ENCODE measurements at regions not wholly inside any gene's neighbourhood (a gene's known extent, or its start where the extent isn't known, plus 50 kb on each side); places are given as distances from the start of the nearest gene placed in this dataset.
"Not testable (repeated sequence)": the region's sequence is repeated elsewhere in the genome, so short reads cannot be mapped to it uniquely, and the experiment has no call there.

GRCh38 chr1:219863816-219864215 is 64.5 kb downstream of the SLC30A10 start:
- DNase-seq (ENCODE audit: low spot score), result not testable (repeated sequence)

- no peak for DNase-seq (ENCODE audit: low spot score)
These were observed 66.0 kb downstream of the SLC30A10 start for GRCh38 chr1:219862366-219862765.

DNA sequence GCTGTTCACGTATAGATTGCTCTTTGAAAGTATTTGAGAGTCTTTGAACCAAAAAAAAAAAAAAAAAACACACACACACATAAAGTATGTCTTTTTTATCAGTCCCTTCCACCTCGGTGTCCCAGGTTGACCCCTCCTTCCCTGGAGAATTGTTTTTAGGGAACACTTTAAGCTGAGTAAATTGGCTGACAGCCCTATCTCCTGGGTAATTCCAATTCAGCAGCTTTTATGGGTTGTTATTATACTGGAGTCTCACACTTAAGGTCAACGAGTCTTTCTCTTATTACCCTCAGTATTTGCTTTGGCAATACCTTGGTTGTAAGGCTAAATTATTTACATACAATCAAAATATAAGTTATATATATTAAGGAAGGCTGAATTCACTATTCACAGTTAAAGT is 69.4 kb downstream of the SLC30A10 start:
- no peak for DNase-seq (ENCODE audit: low spot score)

DNA sequence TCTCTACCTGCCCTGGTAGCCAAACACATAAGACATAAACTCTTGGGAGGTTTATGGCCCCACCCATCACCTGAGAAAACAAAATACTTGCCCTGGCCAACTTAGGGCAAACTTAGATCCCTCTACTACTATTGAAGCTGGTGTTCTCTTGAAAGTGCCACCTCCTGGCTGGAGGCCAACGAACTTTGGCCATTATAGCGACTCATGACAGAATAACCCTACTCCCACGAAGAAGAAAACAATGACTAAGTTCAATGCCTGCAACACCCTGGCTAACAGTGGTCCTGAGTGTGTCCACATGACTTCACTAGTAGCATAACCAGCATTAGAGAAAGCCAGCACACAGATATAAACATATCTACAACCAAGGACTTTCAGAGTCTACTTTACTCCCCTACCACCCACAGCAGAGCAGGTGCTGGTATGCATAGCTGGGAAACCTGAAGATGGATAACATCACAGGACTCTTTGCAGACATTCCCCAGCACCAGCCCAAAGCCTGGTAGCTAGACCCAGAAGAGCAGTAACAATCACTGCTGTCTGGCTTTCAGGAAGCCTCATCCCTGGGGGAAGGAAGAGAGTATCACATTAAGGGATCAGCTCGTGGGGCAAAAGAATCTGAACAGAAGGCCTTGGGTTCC is 81.0 kb downstream of the SLC30A10 start:
- DNase-seq (ENCODE audit: low spot score), result no peak

DNA sequence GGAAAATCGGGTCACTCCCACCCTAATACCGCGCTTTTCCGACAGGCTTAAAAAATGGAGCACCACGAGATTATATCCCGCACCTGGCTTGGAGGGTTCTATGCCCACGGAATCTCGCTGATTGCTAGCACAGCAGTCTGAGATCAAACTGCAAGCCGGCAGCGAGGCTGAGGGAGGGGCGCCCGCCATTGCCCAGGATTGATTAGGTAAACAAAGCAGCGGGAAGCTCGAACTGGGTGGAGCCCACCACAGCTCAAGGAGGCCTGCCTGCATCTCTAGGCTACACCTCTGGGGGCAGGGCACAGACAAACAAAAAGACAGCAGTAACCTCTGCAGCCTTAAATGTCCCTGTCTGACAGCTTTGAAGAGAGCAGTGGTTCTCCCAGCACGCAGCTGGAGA is 88.8 kb downstream of the SLC30A10 start:
- DNase-seq (ENCODE audit: low spot score), result not testable (repeated sequence)

DNA sequence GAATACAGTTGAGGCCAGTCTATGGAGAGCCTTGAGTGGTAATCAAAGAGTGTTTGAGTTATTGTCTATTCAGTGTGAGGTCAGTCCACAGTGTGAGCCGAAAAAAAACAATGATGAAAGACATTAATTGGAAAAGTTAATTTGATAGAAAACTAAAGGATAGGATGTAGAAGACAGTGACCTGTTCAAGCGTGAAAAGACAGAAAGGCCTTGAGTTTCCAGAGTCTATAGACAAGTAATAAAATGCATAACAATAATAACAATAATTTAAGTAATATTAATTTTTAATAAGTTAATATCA is 90.4 kb downstream of the SLC30A10 start:
- DNase-seq (ENCODE audit: low spot score), result no peak

- DNase-seq (ENCODE audit: low spot score), result peak; percentile 27
These were observed 90.9 kb downstream of the SLC30A10 start for GRCh38 chr1:219837274-219837993.

DNA sequence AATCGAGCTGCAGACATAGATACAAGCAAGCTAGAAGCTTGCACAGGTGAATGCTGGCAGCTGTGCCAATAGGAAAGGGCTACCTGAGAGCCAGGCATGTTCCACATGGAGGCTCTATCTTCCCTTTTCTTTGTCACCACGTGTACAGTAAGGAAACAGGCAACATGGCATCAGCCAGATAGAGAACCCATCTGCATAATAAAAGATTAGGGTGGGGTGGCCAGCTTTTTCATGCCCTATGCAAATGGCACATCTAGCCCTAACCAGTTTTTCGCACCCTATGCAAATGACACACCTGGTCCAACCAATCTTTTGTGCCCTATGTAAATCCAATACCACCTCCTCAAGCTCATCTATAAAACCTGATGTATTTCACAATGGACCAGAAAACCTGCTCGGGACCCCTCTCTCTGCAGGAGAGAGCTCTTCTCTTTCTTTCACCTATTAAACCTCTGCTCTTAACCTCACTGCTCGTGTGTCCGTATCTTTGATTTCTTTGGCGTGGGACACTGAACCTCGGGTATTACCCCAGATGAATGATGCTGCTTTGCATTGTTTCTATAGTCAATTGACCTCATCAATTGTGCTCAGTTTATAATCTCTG is 93.9 kb downstream of the SLC30A10 start:
- no peak for DNase-seq (ENCODE audit: low spot score)

GRCh38 chr1:219833214-219833815 is 95.0 kb downstream of the SLC30A10 start:
- no peak for DNase-seq (ENCODE audit: low spot score)

GRCh38 chr1:219826290-219826689 is 102.1 kb downstream of the SLC30A10 start:
- no peak for DNase-seq (ENCODE audit: low spot score)

GRCh38 chr1:219825355-219825754 is 103.0 kb downstream of the SLC30A10 start:
- DNase-seq (ENCODE audit: low spot score), result no peak

GRCh38 chr1:219824338-219824737 is 104.0 kb downstream of the SLC30A10 start:
- no peak for DNase-seq (ENCODE audit: low spot score)

GRCh38 chr1:219820551-219820950 is 107.8 kb downstream of the SLC30A10 start:
- DNase-seq (ENCODE audit: low spot score), result no peak

- no peak for DNase-seq (ENCODE audit: low spot score)
These were observed 110.4 kb downstream of the SLC30A10 start for GRCh38 chr1:219817914-219818313.

DNA sequence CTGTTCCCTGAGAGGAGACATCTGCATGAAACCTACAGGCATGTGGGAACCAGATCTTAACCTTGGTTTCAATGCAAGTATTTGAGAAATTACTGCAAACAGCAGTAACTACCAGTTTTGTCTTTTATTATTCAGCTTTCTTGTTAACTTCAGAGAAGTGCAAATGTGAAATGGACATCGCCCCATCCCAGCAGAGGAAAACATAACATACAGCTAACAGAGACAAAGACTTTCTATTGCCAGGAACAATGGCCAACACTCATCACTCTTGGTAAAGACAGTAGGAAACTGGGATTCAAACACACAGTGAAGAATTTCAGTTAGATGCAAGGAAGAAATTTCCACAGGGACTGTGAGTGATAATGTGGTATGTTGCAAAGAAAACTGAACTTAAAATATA is 115.1 kb downstream of the SLC30A10 start:
- DNase-seq (ENCODE audit: low spot score), result no peak

DNA sequence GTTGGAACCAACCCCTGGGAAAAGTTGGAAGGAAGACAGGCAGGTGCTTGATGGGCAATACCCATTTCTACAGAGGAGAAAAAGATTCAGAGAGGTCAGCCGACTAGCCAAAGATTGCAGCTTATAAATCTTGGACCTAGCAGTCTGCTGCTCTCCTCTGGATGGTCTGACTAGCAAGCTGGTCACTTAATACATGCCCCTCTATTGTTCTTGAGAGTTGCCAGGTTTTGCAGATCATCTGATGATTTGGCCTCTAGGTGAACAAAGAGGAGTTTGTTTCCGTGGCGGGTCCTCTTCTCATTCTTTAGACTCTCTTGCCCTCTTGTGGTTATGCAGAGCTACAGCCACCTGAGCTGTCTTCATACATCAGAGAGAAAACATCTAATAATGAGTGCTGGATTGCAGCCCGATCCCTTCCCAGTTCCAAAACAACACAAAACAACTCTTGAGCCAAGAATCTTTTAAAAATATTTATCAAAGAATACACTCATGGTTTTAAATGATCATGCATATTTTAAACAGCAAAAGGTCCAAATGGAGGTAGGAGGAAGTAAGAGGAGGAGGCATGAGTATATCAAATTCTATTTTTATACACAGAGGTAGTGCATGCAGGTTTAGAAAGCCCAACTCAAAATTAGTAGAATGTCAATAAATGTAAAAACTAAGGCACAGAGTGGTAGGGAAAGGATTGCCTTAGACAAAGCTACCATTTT is 115.7 kb downstream of the SLC30A10 start:
- peak; percentile 58 for DNase-seq (ENCODE audit: low spot score)

DNA sequence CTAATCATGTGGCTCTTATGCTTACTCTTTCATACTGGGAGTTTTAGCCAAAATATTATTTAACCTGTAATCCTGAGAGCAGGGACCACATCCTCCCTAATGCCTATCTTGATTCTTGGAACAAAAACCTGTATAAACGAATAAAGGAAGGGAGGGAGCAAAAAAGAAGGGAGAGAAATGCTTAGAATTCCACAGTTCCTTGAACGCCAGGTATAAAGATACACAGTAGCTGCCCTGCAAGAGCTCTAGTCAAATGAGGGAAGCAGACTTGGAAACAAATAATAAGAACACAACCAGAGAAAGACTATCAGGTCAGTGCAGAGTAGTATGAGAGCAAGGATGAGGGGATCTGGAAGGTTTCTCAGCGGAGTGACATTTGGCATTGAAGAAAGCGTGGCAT is 116.3 kb downstream of the SLC30A10 start:
- no peak for DNase-seq (ENCODE audit: low spot score)

DNA sequence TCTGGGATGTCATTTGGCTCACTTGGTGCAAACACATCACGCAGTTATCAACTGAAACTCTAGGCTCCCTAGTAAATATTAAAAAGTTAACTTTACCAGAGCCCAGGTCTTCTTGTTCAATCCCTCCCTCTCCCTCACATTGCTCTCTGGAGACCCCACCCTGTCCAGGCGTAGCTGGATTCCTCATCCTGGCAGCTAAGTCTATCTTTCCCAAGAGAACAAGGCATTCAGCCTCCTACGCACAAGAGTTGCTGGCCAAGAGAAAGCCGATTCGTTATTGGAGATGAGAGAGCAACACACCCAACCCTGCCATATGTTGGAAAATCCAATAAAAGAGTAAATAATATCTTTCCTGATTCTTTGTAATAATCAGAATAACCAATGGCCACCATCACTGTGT is 117.9 kb downstream of the SLC30A10 start:
- no peak for DNase-seq (ENCODE audit: low spot score)

- no peak for DNase-seq (ENCODE audit: low spot score)
These were observed 119.6 kb downstream of the SLC30A10 start for GRCh38 chr1:219808790-219809189.

DNA sequence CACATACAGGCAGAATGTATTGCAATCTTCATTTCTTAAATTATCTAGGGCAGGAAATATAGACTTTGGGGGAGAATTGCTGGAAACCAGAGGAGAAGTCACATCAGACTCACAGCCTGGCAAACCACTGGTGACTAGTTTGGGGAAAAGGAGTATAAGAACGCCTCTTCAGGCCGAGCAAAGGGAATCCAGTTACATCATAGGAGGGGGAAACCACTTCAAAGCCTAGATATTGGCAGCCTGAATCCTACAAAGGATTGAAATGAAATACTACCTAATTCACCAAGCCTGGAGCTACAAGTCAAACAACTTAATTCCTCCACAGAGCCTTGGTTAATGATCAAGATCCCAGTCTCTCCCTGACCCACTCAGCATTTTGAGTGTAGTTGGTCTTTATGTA is 121.7 kb downstream of the SLC30A10 start:
- DNase-seq (ENCODE audit: low spot score), result no peak

DNA sequence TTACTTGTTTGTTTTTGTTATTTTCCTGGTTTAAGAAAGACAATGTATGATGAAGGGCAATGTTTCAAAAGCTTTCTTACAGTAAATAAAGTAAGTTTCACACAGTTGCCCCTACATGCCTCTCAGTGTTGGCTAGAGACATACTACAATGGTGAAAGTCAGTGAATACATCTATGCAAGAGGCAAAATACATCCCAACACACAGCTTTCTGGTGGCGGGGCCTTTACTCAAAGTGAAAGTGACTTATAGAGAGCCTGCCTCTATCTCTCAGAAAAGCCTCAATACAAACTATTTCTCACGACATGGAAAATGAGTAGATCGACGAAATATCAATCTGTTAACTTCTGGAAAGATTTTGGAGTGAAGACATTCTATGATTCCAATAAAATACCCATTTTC is 122.3 kb downstream of the SLC30A10 start:
- DNase-seq (ENCODE audit: low spot score), result no peak

GRCh38 chr1:219805191-219805590 is 123.2 kb downstream of the SLC30A10 start:
- no peak for DNase-seq (ENCODE audit: low spot score)

Data from germinal center (tissue), 1 donor.